GM12875 (cell line): ENCODE measurements at regions not wholly inside any gene's neighbourhood (a gene's known extent, or its start where the extent isn't known, plus 50 kb on each side); places are given as distances from the start of the nearest gene placed in this dataset.

Experiments
- H3K4me3 ChIP-seq: one replicate; pipeline ENCODE4 v1.5.1; 2011; ENCODE audit warnings: low read depth, low read length, control low read depth
- CTCF ChIP-seq: IDR thresholded peaks from 2 replicates; pipeline ENCODE4 v1.5.1; 2011; ENCODE audit warnings: low read depth, mild to moderate bottlenecking, control low read depth, inconsistent platforms, low read length, moderate library complexity, borderline replicate concordance; ENCODE audit not compliant: insufficient read depth

GRCh38 chr16:73797115-73797514 is 499.5 kb upstream of the PSMD7 start:
- H3K4me3 ChIP-seq = no peak overlapping the region
- no peak for TF ChIP-seq CTCF

- no peak overlapping the region for H3K4me3 ChIP-seq
- no peak for TF ChIP-seq CTCF
These were observed 500.4 kb upstream of the PSMD7 start for GRCh38 chr16:73796241-73796640.

- H3K4me3 ChIP-seq = no peak overlapping the region
- no peak for TF ChIP-seq CTCF
These were observed 501.6 kb upstream of the PSMD7 start for GRCh38 chr16:73794994-73795393.

GRCh38 chr16:73793871-73794437 is 502.7 kb upstream of the PSMD7 start:
- no peak for TF ChIP-seq CTCF
- H3K4me3 ChIP-seq = no peak overlapping the region

- no peak for TF ChIP-seq CTCF
These were observed 503.4 kb upstream of the PSMD7 start for GRCh38 chr16:73793260-73793659.

GRCh38 chr16:73792199-73793020 is 504.2 kb upstream of the PSMD7 start:
- no peak for TF ChIP-seq CTCF
- no peak overlapping the region for H3K4me3 ChIP-seq

More at GRCh38 chr16:73793260-73793659, 503.4 kb upstream of the PSMD7 start:
- H3K4me3 ChIP-seq = no peak overlapping the region

GRCh38 chr16:73781297-73781696 is 515.3 kb upstream of the PSMD7 start:
- H3K4me3 ChIP-seq = no peak overlapping the region
- TF ChIP-seq CTCF = no peak
